ENCODE measurements at regions not wholly inside any gene's neighbourhood (a gene's known extent, or its start where the extent isn't known, plus 50 kb on each side); places are given as distances from the start of the nearest gene placed in this dataset.

- TF ChIP-seq CTCF (IDR thresholded peaks at IDR 0.05; ENCODE audit: low read depth, low read length, missing input control) = no peak
- TF ChIP-seq SP1 (IDR thresholded peaks at IDR 0.05) = peak; percentile 73
- peak; percentile 72 for TF ChIP-seq REST (IDR thresholded peaks at IDR 0.05)
- TF ChIP-seq ZBTB33 (IDR thresholded peaks at IDR 0.05) = peak; percentile 73
Observed at GRCh38 chr2:150555611-150556356, 68.3 kb upstream of the RND3 start.

All from liver (tissue), 3 donors.